Endothelial cell of umbilical vein (primary cell): ENCODE measurements at regions not wholly inside any gene's neighbourhood (a gene's known extent, or its start where the extent isn't known, plus 50 kb on each side); places are given as distances from the start of the nearest gene placed in this dataset.

Experiments
- BruUV-seq: library from RNA; stranded (reverse); fragments of 400-500 nt; replicated peaks from 2 replicates; lab custom pipeline; 2021; lab: Mats Ljungman, UMichigan
- CTCF ChIA-PET: fragments of 300-600, 350-600 bp; sonication (Branson Sonifier 250); formaldehyde crosslinking; loops from one replicate; lab custom pipeline; 2021; ENCODE audit warnings: antibody characterized with exemption, inconsistent platforms; lab: Charles Lee
- POLR2A ChIA-PET: fragments of 300-600, 350-600 bp; sonication (Branson Sonifier 250); formaldehyde crosslinking; loops from one replicate; lab custom pipeline; 2021; ENCODE audit warnings: antibody characterized with exemption, inconsistent platforms; lab: Charles Lee
- DNase-seq: peaks from one replicate; pipeline ENCODE4 v3.0.0-alpha.2; 2011; ENCODE audit warnings: low read depth, low spot score
- FAIRE-seq: peaks from 2 replicates; lab custom pipeline; 2011; peaks lifted over from hg19 to GRCh38; lab: Jason Lieb, UNC
- H2AFZ ChIP-seq: 2 replicates; pipeline ENCODE4 v1.6.0; 2012; ENCODE audit warnings: low read depth, low read length, control low read depth, inconsistent platforms
- H3K27ac ChIP-seq: 2 replicates; pipeline ENCODE4 v1.5.1; 2011; ENCODE audit warnings: low read depth, mild to moderate bottlenecking, control low read depth, low read length, moderate library complexity; ENCODE audit not compliant: insufficient read depth
- H3K27me3 ChIP-seq, 2 experiments: 2 replicates each; pipeline versions ENCODE4 v1.6.0 to v1.6.1; 2011; ENCODE audit warnings: low read length in 2 of 2, mixed read lengths in 1 of 2; ENCODE audit not compliant: control insufficient read depth in 2 of 2, insufficient read depth in 2 of 2
- H3K36me3 ChIP-seq, 2 experiments: 2 replicates in 1 of 2; 3 replicates in 1 of 2; pipeline ENCODE4 v1.5.1; 2011; ENCODE audit warnings: low read length in 2 of 2, mild to moderate bottlenecking in 1 of 2, moderate library complexity in 1 of 2; ENCODE audit not compliant: control insufficient read depth in 2 of 2, insufficient read depth in 2 of 2; ENCODE audit errors: extremely low read depth in 1 of 2
- H3K4me1 ChIP-seq: 3 replicates; pipeline ENCODE4 v1.5.1; 2011; ENCODE audit warnings: mild to moderate bottlenecking, low read length; ENCODE audit not compliant: control insufficient read depth, insufficient read depth; ENCODE audit errors: extremely low read depth
- H3K4me2 ChIP-seq: 2 replicates; pipeline ENCODE4 v1.6.1; 2011; ENCODE audit warnings: low read length, control low read depth, mixed read lengths; ENCODE audit not compliant: insufficient read depth
- H3K4me3 ChIP-seq, 3 experiments: fragments of 200-600 bp in 1 of 3; sonication (generic), shearing (Covaris generic) in 1 of 3; replicated peaks in 1 of 3; 2 replicates each; pipeline ENCODE4 v1.5.1; 2011 to 2016; ENCODE audit warnings: control low read depth in 3 of 3, low read length in 3 of 3, mild to moderate bottlenecking in 2 of 3, inconsistent platforms in 1 of 3, low read depth in 1 of 3, moderate library complexity in 1 of 3; ENCODE audit not compliant: insufficient read depth in 1 of 3
- H3K79me2 ChIP-seq: 2 replicates; pipeline ENCODE4 v1.6.0; 2012; ENCODE audit warnings: low read length, inconsistent platforms; ENCODE audit not compliant: control insufficient read depth, insufficient read depth
- H3K9ac ChIP-seq: replicated peaks from 2 replicates; pipeline ENCODE3; 2011; ENCODE audit warnings: low read length, control low read depth; ENCODE audit not compliant: insufficient read depth; ENCODE audit errors: extremely low read depth
- H3K9me1 ChIP-seq: replicated peaks from 3 replicates; pipeline ENCODE4 v1.6.0; 2011; ENCODE audit warnings: mild to moderate bottlenecking, low read length; ENCODE audit not compliant: control insufficient read depth, insufficient read depth; ENCODE audit errors: extremely low read depth
- H3K9me3 ChIP-seq: replicated peaks from 2 replicates; pipeline ENCODE4 v1.5.1; 2012; ENCODE audit warnings: low read length, inconsistent platforms; ENCODE audit not compliant: control insufficient read depth, insufficient read depth
- H4K20me1 ChIP-seq: replicated peaks from 2 replicates; pipeline ENCODE3; 2011; ENCODE audit warnings: mild to moderate bottlenecking, low read length; ENCODE audit not compliant: control insufficient read depth, insufficient read depth; ENCODE audit errors: extremely low read depth
- EZH2 ChIP-seq: IDR thresholded peaks from 2 replicates; pipeline ENCODE4 v1.6.1; 2012; ENCODE audit warnings: borderline replicate concordance, low read depth, mild to moderate bottlenecking, moderate library complexity, low read length, inconsistent platforms; ENCODE audit not compliant: severe bottlenecking
- FOS ChIP-seq: IDR thresholded peaks from 2 replicates; pipeline ENCODE4 v1.6.1; 2011; ENCODE audit warnings: mild to moderate bottlenecking, low read length, moderate library complexity, borderline replicate concordance; ENCODE audit not compliant: insufficient read depth
- GATA2 ChIP-seq: IDR thresholded peaks from 2 replicates; pipeline ENCODE4 v1.7.0; 2011; ENCODE audit warnings: low read depth, mild to moderate bottlenecking, moderate library complexity, mixed read lengths, low read length; ENCODE audit not compliant: insufficient read length, insufficient read depth
- JUN ChIP-seq: IDR thresholded peaks from 2 replicates; pipeline ENCODE4 v1.6.1; 2011; ENCODE audit warnings: borderline replicate concordance, low read depth; ENCODE audit not compliant: insufficient read length, insufficient read depth
- MYC ChIP-seq: IDR thresholded peaks from one replicate; pipeline ENCODE4 v1.6.1; 2011; ENCODE audit warnings: mild to moderate bottlenecking, low read depth, low read length
- POLR2A ChIP-seq: IDR thresholded peaks from 2 replicates; pipeline ENCODE4 v1.6.1; 2012; ENCODE audit warnings: low read depth, mild to moderate bottlenecking, control low read depth, low read length
- POLR2AphosphoS5 ChIP-seq: IDR thresholded peaks from 2 replicates; pipeline ENCODE4 v1.6.1; 2012; ENCODE audit warnings: low read depth, mild to moderate bottlenecking, control low read depth, low read length, moderate library complexity; ENCODE audit not compliant: insufficient read depth
- dilution Hi-C: fragments of 300-500 bp; cut with MboI; formaldehyde crosslinking; loops from one replicate; pipeline ENCODE4 v1.15.0; 2019; ENCODE audit warnings: low sequenced_read_pairs; ENCODE audit not compliant: extremely low pct_ligation_motif_present
- intact Hi-C: fragments of 100-400 bp; cut with micrococcal nuclease; formaldehyde crosslinking; loops from one replicate; pipeline ENCODE4 v1.10.0; 2022
- TF ChIP-seq, protein P1 (sequence below), 2 donors: IDR thresholded peaks; 1 replicate in 1 of 2; 2 replicates in 1 of 2; pipeline ENCODE4 v1.5.1; 2011; ENCODE audit warnings: low read length in 2 of 2, mild to moderate bottlenecking in 2 of 2, moderate library complexity in 2 of 2, control low read depth in 1 of 2, inconsistent platforms in 1 of 2, low read depth in 1 of 2; ENCODE audit not compliant: insufficient read depth in 1 of 2; ENCODE audit errors: extremely low read depth in 1 of 2
- TF ChIP-seq, protein P2 (sequence below): IDR thresholded peaks from 2 replicates; pipeline ENCODE4 v1.6.1; 2011; ENCODE audit not compliant: insufficient read depth, insufficient read length

DNA sequence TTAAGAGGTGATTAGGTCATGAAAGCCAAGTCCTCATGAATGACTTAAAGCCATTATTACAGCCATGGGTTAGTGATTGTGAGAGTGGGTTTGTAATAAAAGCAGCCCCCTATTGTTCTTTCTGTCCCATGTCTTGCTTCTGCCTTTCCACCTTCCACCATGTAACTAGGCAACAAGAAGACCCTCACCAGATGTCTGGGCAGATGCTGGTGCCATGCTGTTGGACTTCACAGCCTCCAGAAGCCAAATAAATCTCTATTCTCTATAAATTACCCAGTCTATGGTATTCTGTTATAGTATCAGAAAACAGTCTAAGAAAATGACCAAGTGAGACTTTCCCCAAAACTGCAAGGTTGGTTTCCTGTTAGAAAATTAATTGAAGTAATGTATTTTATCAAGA is 460.3 kb upstream of the ADARB2 start:
- Histone ChIP-seq H3K27ac (no peak overlapping the region), H2AFZ (no peak overlapping the region), H3K79me2 (no peaks in the 10 kb centered on the region), H3K4me2 (no peak overlapping the region), H3K36me3 (no peaks in the 10 kb centered on the region), H3K4me1 (no peaks in the 10 kb centered on the region), H3K9me3 (peaks cover 6% of the 10 kb centered on the region), H3K27me3 (no peaks in the 10 kb centered on the region), H3K4me3 (no peak overlapping the region), H4K20me1 (no peaks in the 10 kb centered on the region), H3K9me1 (no peaks in the 10 kb centered on the region), H3K9ac (no peak overlapping the region)
- DNase-seq (no peak), FAIRE-seq (no peak)
- intact Hi-C loops (no loop called here), dilution Hi-C loops (no loop called here)
- POLR2A ChIA-PET = no interaction called here
- CTCF ChIA-PET = no interaction called here
- no TSS peak for BruUV-seq
- no peak for TF ChIP-seq EZH2
- TF ChIP-seq, protein P1, sequence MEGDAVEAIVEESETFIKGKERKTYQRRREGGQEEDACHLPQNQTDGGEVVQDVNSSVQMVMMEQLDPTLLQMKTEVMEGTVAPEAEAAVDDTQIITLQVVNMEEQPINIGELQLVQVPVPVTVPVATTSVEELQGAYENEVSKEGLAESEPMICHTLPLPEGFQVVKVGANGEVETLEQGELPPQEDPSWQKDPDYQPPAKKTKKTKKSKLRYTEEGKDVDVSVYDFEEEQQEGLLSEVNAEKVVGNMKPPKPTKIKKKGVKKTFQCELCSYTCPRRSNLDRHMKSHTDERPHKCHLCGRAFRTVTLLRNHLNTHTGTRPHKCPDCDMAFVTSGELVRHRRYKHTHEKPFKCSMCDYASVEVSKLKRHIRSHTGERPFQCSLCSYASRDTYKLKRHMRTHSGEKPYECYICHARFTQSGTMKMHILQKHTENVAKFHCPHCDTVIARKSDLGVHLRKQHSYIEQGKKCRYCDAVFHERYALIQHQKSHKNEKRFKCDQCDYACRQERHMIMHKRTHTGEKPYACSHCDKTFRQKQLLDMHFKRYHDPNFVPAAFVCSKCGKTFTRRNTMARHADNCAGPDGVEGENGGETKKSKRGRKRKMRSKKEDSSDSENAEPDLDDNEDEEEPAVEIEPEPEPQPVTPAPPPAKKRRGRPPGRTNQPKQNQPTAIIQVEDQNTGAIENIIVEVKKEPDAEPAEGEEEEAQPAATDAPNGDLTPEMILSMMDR (IDR thresholded peaks at IDR 0.05; ENCODE audit: extremely low read depth in 1 of 2, insufficient read depth in 1 of 2, low read depth in 1 of 2, low read length in 2 of 2) = no peak
- no peak for TF ChIP-seq POLR2AphosphoS5
- no peak for TF ChIP-seq JUN
- TF ChIP-seq MYC = no peak
- TF ChIP-seq POLR2A = no peak
- TF ChIP-seq FOS = no peak
- TF ChIP-seq, protein P2, sequence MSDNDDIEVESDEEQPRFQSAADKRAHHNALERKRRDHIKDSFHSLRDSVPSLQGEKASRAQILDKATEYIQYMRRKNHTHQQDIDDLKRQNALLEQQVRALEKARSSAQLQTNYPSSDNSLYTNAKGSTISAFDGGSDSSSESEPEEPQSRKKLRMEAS = no peak
- TF ChIP-seq GATA2 = no peak
